ENCODE measurements at regions not wholly inside any gene's neighbourhood (a gene's known extent, or its start where the extent isn't known, plus 50 kb on each side); places are given as distances from the start of the nearest gene placed in this dataset.

- H3K27ac ChIP-seq (ENCODE audit: low read length): no peak overlapping the region
- H3K4me1 ChIP-seq (ENCODE audit: control insufficient read depth, insufficient read depth, low read length): no peaks in the 10 kb centered on the region
- peaks cover 0 to 3% of the 10 kb centered on the region in 2 donors for H3K27me3 ChIP-seq (ENCODE audit: control insufficient read depth in 1 of 2, insufficient read depth in 2 of 2, low read length in 2 of 2)
- no peak overlapping the region for H3K4me3 ChIP-seq (ENCODE audit: low read length in 2 of 2)
- H3K9me3 ChIP-seq (ENCODE audit: control insufficient read depth in 2 of 2, low read length in 2 of 2): peaks cover 0 to 5% of the 10 kb centered on the region in 2 donors
- no peaks in the 10 kb centered on the region for H3K36me3 ChIP-seq (ENCODE audit: control insufficient read depth in 2 of 2, insufficient read depth in 2 of 2, low read length in 2 of 2)
- no peak overlapping the region for H3K9ac ChIP-seq (ENCODE audit: low read length in 2 of 2)
These were observed 149.4 kb downstream of the SP3 start for GRCh38 chr2:173815772-173816171.

- H3K27me3 ChIP-seq (ENCODE audit: control insufficient read depth in 1 of 2, insufficient read depth in 2 of 2, low read length in 2 of 2): peaks cover 0 to 3% of the 10 kb centered on the region in 2 donors
These were observed 147.6 kb downstream of the SP3 start for GRCh38 chr2:173817582-173817981.

GRCh38 chr2:173818285-173818684, 146.9 kb downstream of the SP3 start:
- Histone ChIP-seq H3K4me3 (ENCODE audit: low read length in 2 of 2) (no peak overlapping the region), H3K27me3 (ENCODE audit: control insufficient read depth in 1 of 2, insufficient read depth in 2 of 2, low read length in 2 of 2) (peaks cover 0 to 3% of the 10 kb centered on the region in 2 donors), H3K9me3 (ENCODE audit: control insufficient read depth in 2 of 2, low read length in 2 of 2) (peaks cover 0 to 5% of the 10 kb centered on the region in 2 donors), H3K9ac (ENCODE audit: low read length in 2 of 2) (no peak overlapping the region), H3K27ac (ENCODE audit: low read length) (no peak overlapping the region), H3K4me1 (ENCODE audit: control insufficient read depth, insufficient read depth, low read length) (no peaks in the 10 kb centered on the region), H3K36me3 (ENCODE audit: control insufficient read depth in 2 of 2, insufficient read depth in 2 of 2, low read length in 2 of 2) (no peaks in the 10 kb centered on the region)

More at GRCh38 chr2:173817582-173817981, 147.6 kb downstream of the SP3 start:
- Histone ChIP-seq H3K4me3 (ENCODE audit: low read length in 2 of 2) (no peak overlapping the region), H3K4me1 (ENCODE audit: control insufficient read depth, insufficient read depth, low read length) (no peaks in the 10 kb centered on the region), H3K36me3 (ENCODE audit: control insufficient read depth in 2 of 2, insufficient read depth in 2 of 2, low read length in 2 of 2) (no peaks in the 10 kb centered on the region), H3K9ac (ENCODE audit: low read length in 2 of 2) (no peak overlapping the region), H3K9me3 (ENCODE audit: control insufficient read depth in 2 of 2, low read length in 2 of 2) (peaks cover 0 to 5% of the 10 kb centered on the region in 2 donors), H3K27ac (ENCODE audit: low read length) (no peak overlapping the region)

- no peaks in the 10 kb centered on the region for H3K4me1 ChIP-seq (ENCODE audit: control insufficient read depth, insufficient read depth, low read length)
- no peak overlapping the region for H3K9ac ChIP-seq (ENCODE audit: low read length in 2 of 2)
- H3K27me3 ChIP-seq (ENCODE audit: control insufficient read depth in 1 of 2, insufficient read depth in 2 of 2, low read length in 2 of 2): peaks cover 0 to 3% of the 10 kb centered on the region in 2 donors
- H3K9me3 ChIP-seq (ENCODE audit: control insufficient read depth in 2 of 2, low read length in 2 of 2): peaks cover 0 to 5% of the 10 kb centered on the region in 2 donors
- H3K4me3 ChIP-seq (ENCODE audit: low read length in 2 of 2): no peak overlapping the region
- H3K36me3 ChIP-seq (ENCODE audit: control insufficient read depth in 2 of 2, insufficient read depth in 2 of 2, low read length in 2 of 2): no peaks in the 10 kb centered on the region
- no peak overlapping the region for H3K27ac ChIP-seq (ENCODE audit: low read length)
These were observed 145.3 kb downstream of the SP3 start for GRCh38 chr2:173819852-173820251.

GRCh38 chr2:173821451-173821850, 143.7 kb downstream of the SP3 start:
- peaks cover 0 to 3% of the 10 kb centered on the region in 2 donors for H3K27me3 ChIP-seq (ENCODE audit: control insufficient read depth in 1 of 2, insufficient read depth in 2 of 2, low read length in 2 of 2)
- no peaks in the 10 kb centered on the region for H3K9me3 ChIP-seq (ENCODE audit: control insufficient read depth in 2 of 2, low read length in 2 of 2)
- H3K4me3 ChIP-seq (ENCODE audit: low read length in 2 of 2): no peak overlapping the region
- no peak overlapping the region for H3K9ac ChIP-seq (ENCODE audit: low read length in 2 of 2)
- no peaks in the 10 kb centered on the region for H3K36me3 ChIP-seq (ENCODE audit: control insufficient read depth in 2 of 2, insufficient read depth in 2 of 2, low read length in 2 of 2)
- no peaks in the 10 kb centered on the region for H3K4me1 ChIP-seq (ENCODE audit: control insufficient read depth, insufficient read depth, low read length)
- H3K27ac ChIP-seq (ENCODE audit: low read length): no peak overlapping the region

- Histone ChIP-seq H3K4me3 (ENCODE audit: low read length in 2 of 2) (no peak overlapping the region), H3K9me3 (ENCODE audit: control insufficient read depth in 2 of 2, low read length in 2 of 2) (no peaks in the 10 kb centered on the region), H3K36me3 (ENCODE audit: control insufficient read depth in 2 of 2, insufficient read depth in 2 of 2, low read length in 2 of 2) (no peaks in the 10 kb centered on the region), H3K27ac (ENCODE audit: low read length) (no peak overlapping the region), H3K9ac (ENCODE audit: low read length in 2 of 2) (no peak overlapping the region), H3K27me3 (ENCODE audit: control insufficient read depth in 1 of 2, insufficient read depth in 2 of 2, low read length in 2 of 2) (peaks cover 0 to 3% of the 10 kb centered on the region in 2 donors), H3K4me1 (ENCODE audit: control insufficient read depth, insufficient read depth, low read length) (no peaks in the 10 kb centered on the region)
These were observed 142.2 kb downstream of the SP3 start for GRCh38 chr2:173822889-173823542.

GRCh38 chr2:173823543-173823939, 141.6 kb downstream of the SP3 start:
- Histone ChIP-seq H3K36me3 (ENCODE audit: control insufficient read depth in 2 of 2, insufficient read depth in 2 of 2, low read length in 2 of 2) (no peaks in the 10 kb centered on the region), H3K27ac (ENCODE audit: low read length) (no peak overlapping the region), H3K4me1 (ENCODE audit: control insufficient read depth, insufficient read depth, low read length) (no peaks in the 10 kb centered on the region), H3K9ac (ENCODE audit: low read length in 2 of 2) (no peak overlapping the region), H3K27me3 (ENCODE audit: control insufficient read depth in 1 of 2, insufficient read depth in 2 of 2, low read length in 2 of 2) (peaks cover 0 to 3% of the 10 kb centered on the region in 2 donors), H3K4me3 (ENCODE audit: low read length in 2 of 2) (no peak overlapping the region), H3K9me3 (ENCODE audit: control insufficient read depth in 2 of 2, low read length in 2 of 2) (no peaks in the 10 kb centered on the region)

- Histone ChIP-seq H3K4me1 (ENCODE audit: control insufficient read depth, insufficient read depth, low read length) (peaks cover 14% of the 10 kb centered on the region), H3K27ac (ENCODE audit: low read length) (no peak overlapping the region), H3K36me3 (ENCODE audit: control insufficient read depth in 2 of 2, insufficient read depth in 2 of 2, low read length in 2 of 2) (no peaks in the 10 kb centered on the region), H3K4me3 (ENCODE audit: low read length in 2 of 2) (no peak overlapping the region), H3K9ac (ENCODE audit: low read length in 2 of 2) (no peak overlapping the region), H3K27me3 (ENCODE audit: control insufficient read depth in 1 of 2, insufficient read depth in 2 of 2, low read length in 2 of 2) (no peaks in the 10 kb centered on the region), H3K9me3 (ENCODE audit: control insufficient read depth in 2 of 2, low read length in 2 of 2) (no peaks in the 10 kb centered on the region)
These were observed 136.7 kb downstream of the SP3 start for GRCh38 chr2:173828189-173829142.

GRCh38 chr2:173829727-173830126, 135.4 kb downstream of the SP3 start:
- no peaks in the 10 kb centered on the region for H3K27me3 ChIP-seq (ENCODE audit: control insufficient read depth in 1 of 2, insufficient read depth in 2 of 2, low read length in 2 of 2)
- no peaks in the 10 kb centered on the region for H3K36me3 ChIP-seq (ENCODE audit: control insufficient read depth in 2 of 2, insufficient read depth in 2 of 2, low read length in 2 of 2)
- no peak overlapping the region for H3K9ac ChIP-seq (ENCODE audit: low read length in 2 of 2)
- H3K4me3 ChIP-seq (ENCODE audit: low read length in 2 of 2): no peak overlapping the region
- no peaks in the 10 kb centered on the region for H3K9me3 ChIP-seq (ENCODE audit: control insufficient read depth in 2 of 2, low read length in 2 of 2)
- H3K4me1 ChIP-seq (ENCODE audit: control insufficient read depth, insufficient read depth, low read length): peaks cover 14% of the 10 kb centered on the region
- H3K27ac ChIP-seq (ENCODE audit: low read length): no peak overlapping the region

GRCh38 chr2:173830170-173830569, 135.0 kb downstream of the SP3 start:
- no peak overlapping the region for H3K9ac ChIP-seq (ENCODE audit: low read length in 2 of 2)

More at GRCh38 chr2:173830170-173830569, 135.0 kb downstream of the SP3 start:
- Histone ChIP-seq H3K4me1 (ENCODE audit: control insufficient read depth, insufficient read depth, low read length) (peaks cover 14% of the 10 kb centered on the region), H3K27me3 (ENCODE audit: control insufficient read depth in 1 of 2, insufficient read depth in 2 of 2, low read length in 2 of 2) (no peaks in the 10 kb centered on the region), H3K9me3 (ENCODE audit: control insufficient read depth in 2 of 2, low read length in 2 of 2) (no peaks in the 10 kb centered on the region), H3K4me3 (ENCODE audit: low read length in 2 of 2) (no peak overlapping the region), H3K36me3 (ENCODE audit: control insufficient read depth in 2 of 2, insufficient read depth in 2 of 2, low read length in 2 of 2) (no peaks in the 10 kb centered on the region), H3K27ac (ENCODE audit: low read length) (no peak overlapping the region)
